NCI-H774 (cell line): ENCODE measurements at regions not wholly inside any gene's neighbourhood (a gene's known extent, or its start where the extent isn't known, plus 50 kb on each side); places are given as distances from the start of the nearest gene placed in this dataset.

Experiments used
- DNase-seq: peaks from one replicate; lab custom pipeline; 2025; lab: John Stamatoyannopoulos, UW

- DNase-seq: no peak
Observed at GRCh38 chr13:88085036-88085435, 413.9 kb downstream of the SLITRK5 start.

DNA sequence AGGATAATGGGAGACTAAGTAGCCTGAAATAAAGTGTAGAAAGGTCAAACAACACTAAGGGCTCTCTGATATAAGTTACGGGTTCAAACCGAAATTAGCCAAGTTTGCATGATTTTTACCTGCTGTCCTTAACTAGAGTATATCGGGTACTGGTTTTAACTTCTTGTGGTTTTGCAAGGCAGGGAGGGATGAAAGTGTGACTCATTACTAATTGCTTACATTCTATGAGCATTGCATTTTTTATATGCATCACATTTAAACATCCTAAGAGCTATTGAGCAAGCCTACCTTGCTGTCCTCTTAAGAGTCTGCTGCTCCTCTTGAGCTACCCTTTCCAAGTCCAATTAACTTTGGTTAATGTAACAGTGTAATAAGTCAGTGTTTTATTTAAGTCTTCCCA lies 415.4 kb downstream of the SLITRK5 start:
- DNase-seq: no peak

DNA sequence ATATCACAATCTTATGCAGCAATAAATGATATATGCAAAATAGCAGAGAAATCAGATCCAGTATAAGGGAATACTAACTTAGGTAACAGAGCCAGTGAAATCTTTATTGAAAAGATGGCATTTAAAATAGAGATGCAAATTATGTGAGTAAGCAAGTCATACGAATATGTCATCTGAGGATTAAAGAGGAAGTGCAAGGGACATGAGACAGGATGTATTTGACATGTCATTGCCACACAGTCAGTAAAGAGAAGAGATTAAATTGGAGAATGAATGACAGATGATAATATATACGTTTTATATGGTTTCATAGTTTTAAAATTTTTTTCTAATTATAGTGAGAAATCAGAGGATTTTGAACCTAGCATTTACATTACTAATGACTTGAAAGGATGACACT lies 426.4 kb downstream of the SLITRK5 start:
- no peak for DNase-seq

DNA sequence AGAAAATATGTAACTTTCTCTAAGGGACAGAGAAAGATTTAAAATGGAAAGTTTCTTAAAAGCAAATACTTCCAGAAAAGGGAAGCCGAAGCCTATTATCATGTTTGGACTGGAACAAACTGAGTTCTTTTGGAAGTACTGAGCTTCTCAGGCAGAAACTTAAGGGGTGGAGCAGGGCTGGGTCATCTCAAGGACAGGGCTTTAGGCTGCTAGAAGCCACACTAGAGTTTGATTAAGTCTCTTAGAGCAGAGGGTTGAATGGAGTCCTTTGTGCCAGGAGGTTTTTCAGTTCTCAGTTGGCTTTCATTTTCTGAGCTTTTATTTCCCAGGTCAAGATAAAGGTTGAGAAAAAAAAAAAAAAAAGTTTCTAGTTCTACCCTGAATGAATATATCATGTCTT lies 432.7 kb downstream of the SLITRK5 start:
- DNase-seq: no peak

GRCh38 chr13:88104576-88104975 lies 433.4 kb downstream of the SLITRK5 start:
- no peak for DNase-seq

GRCh38 chr13:88107570-88107969 lies 436.4 kb downstream of the SLITRK5 start:
- DNase-seq: no peak

- no peak for DNase-seq
Observed at GRCh38 chr13:88112526-88112925, 441.4 kb downstream of the SLITRK5 start.

DNA sequence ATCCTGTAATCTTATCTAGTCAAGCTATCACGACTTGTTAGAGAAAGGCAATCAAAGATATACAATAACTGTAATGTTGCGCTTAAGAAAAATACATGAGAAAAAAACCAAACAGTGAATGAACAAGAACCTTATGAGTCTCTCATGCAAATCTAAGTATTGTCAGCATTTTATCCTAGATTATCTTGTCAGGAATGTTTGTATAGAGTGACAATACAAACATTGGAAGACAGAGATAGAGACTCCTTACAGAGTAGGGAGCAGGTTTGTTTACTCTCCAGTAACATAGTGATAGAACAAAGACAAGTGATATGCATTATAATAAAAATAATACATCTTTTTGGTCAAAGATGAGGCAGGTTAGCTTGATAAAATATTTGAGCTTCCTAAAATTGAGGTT lies 444.8 kb downstream of the SLITRK5 start:
- DNase-seq: no peak

GRCh38 chr13:88118952-88119351 lies 447.8 kb downstream of the SLITRK5 start:
- no peak for DNase-seq

- DNase-seq: no peak
Observed at GRCh38 chr13:88124142-88124541, 453.0 kb downstream of the SLITRK5 start.

DNA sequence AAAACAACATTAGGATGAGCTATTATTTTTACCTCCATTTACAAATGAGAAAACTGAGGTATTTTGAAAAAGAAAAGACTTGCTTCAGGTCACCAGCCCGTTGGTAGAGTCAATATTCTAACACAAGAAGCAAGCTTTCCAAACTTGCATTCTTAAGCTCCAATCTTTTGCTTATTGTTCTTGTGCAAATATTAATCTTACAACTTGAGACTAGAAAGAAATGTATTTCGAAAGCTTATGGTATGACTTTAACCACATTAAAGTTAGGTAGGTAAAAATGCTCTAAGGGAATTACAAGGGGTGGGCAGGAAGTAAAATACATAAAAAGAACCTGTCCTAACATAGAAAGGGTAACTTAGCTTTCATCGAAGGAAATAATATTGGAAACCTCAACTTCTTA lies 453.9 kb downstream of the SLITRK5 start:
- no peak for DNase-seq

DNA sequence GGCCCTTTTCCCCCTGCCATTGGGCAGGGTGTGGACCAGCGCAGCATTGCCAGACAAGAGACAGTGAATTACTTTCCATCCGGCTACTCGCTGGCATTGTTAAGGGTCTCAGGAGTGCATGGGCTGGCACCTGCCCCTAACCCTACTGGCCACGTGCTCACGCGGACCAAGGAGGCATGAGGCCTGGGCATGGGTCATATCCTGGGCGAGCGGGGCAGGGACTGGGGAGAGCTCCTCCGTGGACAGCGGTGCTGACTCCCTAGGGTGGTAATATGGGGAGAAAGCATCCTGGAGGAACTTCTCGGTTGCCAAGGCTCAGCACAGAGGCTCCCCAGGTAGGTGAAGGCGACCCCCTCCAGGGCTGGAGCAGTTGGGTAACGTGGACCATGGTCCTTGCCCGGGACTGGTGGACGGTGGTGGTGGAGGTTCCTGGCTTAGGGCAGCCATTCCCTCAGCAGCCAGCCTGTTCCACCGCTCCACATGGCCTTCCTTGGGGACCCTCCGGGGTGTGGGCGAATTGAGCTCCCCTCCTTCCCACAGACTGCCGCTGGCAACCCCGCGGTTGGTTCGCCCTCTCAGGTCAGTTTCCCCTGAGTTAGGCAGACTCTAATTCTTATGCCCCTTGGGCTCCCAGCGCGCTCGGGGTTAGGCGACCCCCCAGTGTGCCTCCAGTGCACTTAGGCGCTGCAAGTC lies 465.1 kb downstream of the SLITRK5 start:
- no peak for DNase-seq

DNA sequence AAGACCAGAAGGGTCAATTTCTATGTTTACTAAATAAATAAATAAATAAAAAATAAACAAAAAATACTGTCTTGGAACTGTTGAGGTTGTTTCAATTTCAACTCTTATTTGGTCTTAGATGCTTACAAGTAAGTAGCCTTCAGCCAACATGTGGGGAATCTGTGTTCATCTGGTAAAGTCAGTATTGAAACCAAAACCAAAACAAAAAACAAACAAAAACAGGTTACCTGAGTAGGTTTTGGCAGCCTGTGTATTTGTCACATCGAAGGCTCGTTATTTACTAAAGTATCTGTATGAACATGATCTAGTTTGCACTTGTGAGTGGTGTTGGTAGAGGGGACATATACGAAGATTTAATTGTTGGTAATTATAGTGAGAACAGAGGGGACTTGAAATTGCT lies 471.5 kb downstream of the SLITRK5 start:
- no peak for DNase-seq

GRCh38 chr13:88144580-88144979 lies 473.4 kb downstream of the SLITRK5 start:
- DNase-seq: no peak

GRCh38 chr13:88153353-88153752 lies 482.2 kb downstream of the SLITRK5 start:
- no peak for DNase-seq

DNA sequence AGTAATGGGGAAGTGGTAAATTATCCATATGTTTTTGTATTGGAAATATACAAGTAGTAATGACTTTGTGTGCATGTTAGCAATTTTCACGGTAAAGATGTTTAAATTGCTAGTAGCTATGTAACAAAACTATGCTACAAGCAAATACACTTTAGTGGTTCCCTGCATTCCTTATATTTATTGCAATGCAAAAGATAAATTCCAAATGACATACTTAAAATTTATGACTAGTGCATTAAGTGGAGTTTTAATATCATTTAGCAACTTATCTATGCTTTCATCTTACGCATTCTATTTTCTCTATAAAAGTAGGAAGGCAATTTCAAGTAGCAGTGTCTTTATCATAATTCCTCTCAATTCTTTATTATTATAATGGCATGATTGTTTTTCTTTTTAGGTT lies 482.8 kb downstream of the SLITRK5 start:
- no peak for DNase-seq

- no peak for DNase-seq
Observed at GRCh38 chr13:88162076-88162702, 491.0 kb downstream of the SLITRK5 start.

- no peak for DNase-seq
Observed at GRCh38 chr13:88176231-88176630, 505.1 kb downstream of the SLITRK5 start.

GRCh38 chr13:88183440-88183839 lies 512.3 kb downstream of the SLITRK5 start:
- no peak for DNase-seq

GRCh38 chr13:88188986-88189385 lies 517.8 kb downstream of the SLITRK5 start:
- DNase-seq: no peak

DNA sequence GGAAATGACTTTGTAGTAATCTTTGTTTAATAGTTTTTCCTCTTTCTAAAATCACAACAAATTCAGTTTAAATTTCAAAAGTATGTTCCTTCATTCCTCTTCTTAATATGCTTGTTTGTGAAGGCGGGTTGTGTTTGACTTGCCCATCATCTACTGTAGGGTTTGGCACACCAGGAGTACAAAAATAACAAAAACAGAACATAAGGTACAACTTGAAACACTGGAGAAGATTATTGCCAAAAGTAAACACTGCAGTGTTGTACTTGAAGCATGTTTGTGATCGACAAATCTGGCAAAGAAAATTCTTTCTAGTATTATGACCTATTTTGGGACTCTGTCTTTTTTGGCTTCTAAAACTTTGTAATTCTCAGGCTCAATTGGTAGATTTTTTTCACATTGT lies 518.6 kb downstream of the SLITRK5 start:
- DNase-seq: no peak

DNA sequence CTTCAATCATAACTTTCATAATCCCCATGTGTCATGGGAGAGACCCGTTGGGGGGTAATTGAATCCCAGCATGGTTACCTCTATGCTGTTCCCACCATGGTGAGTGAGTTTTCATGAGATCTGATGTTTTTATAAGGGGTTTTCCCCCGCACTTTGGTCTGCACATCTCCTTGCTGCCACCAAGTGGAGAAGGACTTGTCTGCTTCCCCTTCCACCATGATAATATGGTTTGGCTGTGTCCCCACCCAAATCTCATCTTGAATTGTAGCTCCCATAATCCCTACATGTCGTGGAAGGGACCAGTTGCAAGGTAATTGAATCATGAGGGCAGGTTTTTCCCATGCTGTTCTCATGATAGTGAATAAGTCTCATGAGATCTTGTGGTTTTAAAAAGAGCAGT lies 524.9 kb downstream of the SLITRK5 start:
- DNase-seq: no peak

DNA sequence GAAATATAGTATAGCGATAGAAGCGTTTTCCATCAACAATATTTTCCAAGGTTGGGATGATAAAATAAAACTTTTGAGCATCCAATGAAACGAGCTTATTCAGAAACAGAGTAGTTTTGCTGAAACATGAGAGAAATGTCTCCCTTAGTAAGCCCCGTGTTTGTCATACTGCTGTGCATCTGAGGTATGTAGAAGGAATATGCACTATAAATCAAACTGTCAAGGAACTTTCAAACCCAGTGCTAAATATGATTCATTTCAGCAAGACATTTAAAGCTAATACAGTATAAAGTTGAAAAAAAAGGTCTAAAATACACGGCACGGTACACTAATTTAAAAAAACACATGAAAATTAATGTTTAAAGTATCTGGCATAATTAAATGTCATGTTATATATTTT lies 546.2 kb downstream of the SLITRK5 start:
- DNase-seq: no peak

DNA sequence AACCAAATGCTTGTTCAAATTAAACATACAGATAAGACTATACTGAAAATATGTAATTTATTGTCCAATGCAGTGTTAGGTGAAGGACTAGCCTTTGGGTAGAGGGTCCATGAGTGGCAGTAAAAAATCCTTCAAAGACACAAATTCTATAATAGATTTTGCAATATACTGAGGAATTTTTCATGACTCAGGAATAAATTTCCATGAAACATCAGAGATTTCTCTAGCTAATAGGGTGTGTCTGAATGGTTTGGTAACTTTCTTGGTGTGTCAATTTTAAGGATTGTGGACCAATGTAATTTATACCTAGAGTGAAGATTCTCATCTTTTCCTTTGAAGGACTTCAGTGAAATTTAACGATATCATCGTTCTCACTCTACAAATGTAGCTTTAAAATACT lies 546.7 kb downstream of the SLITRK5 start:
- no peak for DNase-seq
